Astrocyte (in vitro differentiated cells and primary cell): ENCODE measurements at regions not wholly inside any gene's neighbourhood (a gene's known extent, or its start where the extent isn't known, plus 50 kb on each side); places are given as distances from the start of the nearest gene placed in this dataset.

Source experiments
- DNase-seq: peaks from one replicate; pipeline ENCODE4 v3.0.0-alpha.2; 2010; ENCODE audit warnings: low read depth
- FAIRE-seq: peaks from 2 replicates; lab custom pipeline; 2011; peaks lifted over from hg19 to GRCh38; lab: Jason Lieb, UNC
- H2AFZ ChIP-seq: 2 replicates; pipeline ENCODE4 v1.6.0; 2012; ENCODE audit warnings: low read depth, low read length, inconsistent platforms
- H3K27ac ChIP-seq: 2 replicates; pipeline ENCODE4 v1.5.1; 2011; ENCODE audit warnings: low read depth, low read length, inconsistent platforms
- H3K27me3 ChIP-seq: 2 replicates; pipeline ENCODE4 v1.6.0; 2011; ENCODE audit warnings: low read length, inconsistent platforms; ENCODE audit not compliant: insufficient read depth
- H3K36me3 ChIP-seq: 2 replicates; pipeline ENCODE4 v1.5.1; 2011; ENCODE audit warnings: low read length, inconsistent platforms; ENCODE audit not compliant: insufficient read depth
- H3K4me1 ChIP-seq: 2 replicates; pipeline ENCODE4 v1.5.1; 2011; ENCODE audit warnings: low read length, inconsistent platforms; ENCODE audit not compliant: insufficient read depth
- H3K4me2 ChIP-seq: 2 replicates; pipeline ENCODE4 v1.6.0; 2012; ENCODE audit warnings: low read length, inconsistent platforms
- H3K4me3 ChIP-seq: 2 replicates; pipeline ENCODE4 v1.5.1; 2011; ENCODE audit warnings: low read depth, mild to moderate bottlenecking, low read length, inconsistent platforms; ENCODE audit not compliant: insufficient read depth
- H3K79me2 ChIP-seq: 2 replicates; pipeline ENCODE4 v1.6.0; 2012; ENCODE audit warnings: mild to moderate bottlenecking, low read length, inconsistent platforms; ENCODE audit not compliant: insufficient read depth
- H3K9ac ChIP-seq: 2 replicates; pipeline ENCODE4 v1.6.0; 2012; ENCODE audit warnings: mild to moderate bottlenecking, low read length, inconsistent platforms
- H3K9me3 ChIP-seq: 2 replicates; pipeline ENCODE4 v1.5.1; 2012; ENCODE audit warnings: low read depth, mild to moderate bottlenecking, low read length, inconsistent platforms; ENCODE audit not compliant: insufficient read depth
- H4K20me1 ChIP-seq: 2 replicates; pipeline ENCODE4 v1.6.0; 2012; ENCODE audit warnings: low read length, inconsistent platforms; ENCODE audit not compliant: insufficient read depth
- H3K27ac Mint-ChIP-seq: one replicate; pipeline ENCODE4 v1.8.0; 2021; ENCODE audit warnings: mild to moderate bottlenecking, mixed read lengths; ENCODE audit not compliant: unreplicated experiment
- H3K27me3 Mint-ChIP-seq: one replicate; pipeline ENCODE4 v1.8.0; 2021; ENCODE audit warnings: low read depth, mixed read lengths; ENCODE audit not compliant: unreplicated experiment
- H3K36me3 Mint-ChIP-seq: one replicate; pipeline ENCODE4 v1.8.0; 2021; ENCODE audit warnings: low read depth, mixed read lengths; ENCODE audit not compliant: unreplicated experiment
- H3K4me1 Mint-ChIP-seq: one replicate; pipeline ENCODE4 v1.8.0; 2021; ENCODE audit warnings: low read depth, mixed read lengths; ENCODE audit not compliant: unreplicated experiment
- H3K4me3 Mint-ChIP-seq: one replicate; pipeline ENCODE4 v1.8.0; 2021; ENCODE audit warnings: mild to moderate bottlenecking, moderate library complexity, mixed read lengths; ENCODE audit not compliant: unreplicated experiment
- H3K9me3 Mint-ChIP-seq: one replicate; pipeline ENCODE4 v1.8.0; 2021; ENCODE audit warnings: mild to moderate bottlenecking, mixed read lengths; ENCODE audit not compliant: unreplicated experiment
- EZH2 ChIP-seq: IDR thresholded peaks from 2 replicates; pipeline ENCODE4 v1.6.1; 2012; ENCODE audit warnings: mild to moderate bottlenecking, low read length, inconsistent platforms; ENCODE audit not compliant: insufficient read depth
- TF ChIP-seq, protein P1 (sequence below): IDR thresholded peaks from 2 replicates; pipeline ENCODE4 v1.5.1; 2011; ENCODE audit warnings: low read depth, mild to moderate bottlenecking, inconsistent platforms, low read length, moderate library complexity; ENCODE audit not compliant: insufficient read depth

- Histone ChIP-seq H3K36me3 (no peaks in the 10 kb centered on the region), H3K27ac (no peak overlapping the region), H3K9me3 (no peaks in the 10 kb centered on the region), H3K4me2 (no peak overlapping the region), H3K4me3 (no peak overlapping the region), H3K9ac (no peak overlapping the region), H4K20me1 (no peaks in the 10 kb centered on the region), H3K27me3 (no peaks in the 10 kb centered on the region), H3K79me2 (no peaks in the 10 kb centered on the region), H3K4me1 (no peaks in the 10 kb centered on the region), H2AFZ (no peak overlapping the region)
- FAIRE-seq: no peak
- Mint-ChIP-seq H3K27me3 (no peaks in the 10 kb centered on the region), H3K27ac (no peak overlapping the region), H3K36me3 (no peaks in the 10 kb centered on the region), H3K4me3 (no peak overlapping the region), H3K9me3 (no peaks in the 10 kb centered on the region), H3K4me1 (no peaks in the 10 kb centered on the region)
- TF ChIP-seq EZH2: no peak
- DNase-seq: no peak
Observed at GRCh38 chr2:52960881-52961280, 806.7 kb upstream of the CHAC2 start.

- no peak overlapping the region for H3K4me2 ChIP-seq
- FAIRE-seq (no peak), DNase-seq (no peak)
- H3K36me3 ChIP-seq: no peaks in the 10 kb centered on the region
- no peak for TF ChIP-seq EZH2
- TF ChIP-seq, protein P1, sequence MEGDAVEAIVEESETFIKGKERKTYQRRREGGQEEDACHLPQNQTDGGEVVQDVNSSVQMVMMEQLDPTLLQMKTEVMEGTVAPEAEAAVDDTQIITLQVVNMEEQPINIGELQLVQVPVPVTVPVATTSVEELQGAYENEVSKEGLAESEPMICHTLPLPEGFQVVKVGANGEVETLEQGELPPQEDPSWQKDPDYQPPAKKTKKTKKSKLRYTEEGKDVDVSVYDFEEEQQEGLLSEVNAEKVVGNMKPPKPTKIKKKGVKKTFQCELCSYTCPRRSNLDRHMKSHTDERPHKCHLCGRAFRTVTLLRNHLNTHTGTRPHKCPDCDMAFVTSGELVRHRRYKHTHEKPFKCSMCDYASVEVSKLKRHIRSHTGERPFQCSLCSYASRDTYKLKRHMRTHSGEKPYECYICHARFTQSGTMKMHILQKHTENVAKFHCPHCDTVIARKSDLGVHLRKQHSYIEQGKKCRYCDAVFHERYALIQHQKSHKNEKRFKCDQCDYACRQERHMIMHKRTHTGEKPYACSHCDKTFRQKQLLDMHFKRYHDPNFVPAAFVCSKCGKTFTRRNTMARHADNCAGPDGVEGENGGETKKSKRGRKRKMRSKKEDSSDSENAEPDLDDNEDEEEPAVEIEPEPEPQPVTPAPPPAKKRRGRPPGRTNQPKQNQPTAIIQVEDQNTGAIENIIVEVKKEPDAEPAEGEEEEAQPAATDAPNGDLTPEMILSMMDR: no peak
- no peaks in the 10 kb centered on the region for H3K27me3 Mint-ChIP-seq
- H3K9me3 ChIP-seq: no peaks in the 10 kb centered on the region
- H3K27ac ChIP-seq: no peak overlapping the region
- no peaks in the 10 kb centered on the region for H3K4me1 ChIP-seq
- no peak overlapping the region for H3K4me3 Mint-ChIP-seq
- no peaks in the 10 kb centered on the region for H3K79me2 ChIP-seq
- no peaks in the 10 kb centered on the region for H3K36me3 Mint-ChIP-seq
- no peak overlapping the region for H3K9ac ChIP-seq
- no peak overlapping the region for H2AFZ ChIP-seq
- no peak overlapping the region for H3K27ac Mint-ChIP-seq
- no peaks in the 10 kb centered on the region for H3K9me3 Mint-ChIP-seq
- no peak overlapping the region for H3K4me3 ChIP-seq
- no peaks in the 10 kb centered on the region for H3K27me3 ChIP-seq
- no peaks in the 10 kb centered on the region for H3K4me1 Mint-ChIP-seq
- no peaks in the 10 kb centered on the region for H4K20me1 ChIP-seq
Observed at GRCh38 chr2:52959801-52960200, 807.8 kb upstream of the CHAC2 start.

- Mint-ChIP-seq H3K27me3 (no peaks in the 10 kb centered on the region), H3K4me1 (no peaks in the 10 kb centered on the region), H3K27ac (no peak overlapping the region), H3K36me3 (no peaks in the 10 kb centered on the region), H3K9me3 (no peaks in the 10 kb centered on the region), H3K4me3 (no peak overlapping the region)
- no peak for FAIRE-seq
- Histone ChIP-seq H3K9me3 (no peaks in the 10 kb centered on the region), H3K4me1 (no peaks in the 10 kb centered on the region), H3K27ac (no peak overlapping the region), H3K4me3 (no peak overlapping the region), H3K4me2 (no peak overlapping the region), H4K20me1 (no peaks in the 10 kb centered on the region), H3K27me3 (no peaks in the 10 kb centered on the region), H3K36me3 (no peaks in the 10 kb centered on the region), H2AFZ (no peak overlapping the region), H3K79me2 (no peaks in the 10 kb centered on the region), H3K9ac (no peak overlapping the region)
- DNase-seq: no peak
- TF ChIP-seq, protein P1: no peak
- no peak for TF ChIP-seq EZH2
Observed at GRCh38 chr2:52956766-52957165, 810.8 kb upstream of the CHAC2 start.
